BJ (cell line): ENCODE measurements at regions not wholly inside any gene's neighbourhood (a gene's known extent, or its start where the extent isn't known, plus 50 kb on each side); places are given as distances from the start of the nearest gene placed in this dataset.

Source experiments
- CTCF ChIA-PET: fragments of 350-600 bp; formaldehyde crosslinking; extraction: SDS; loops from one replicate; lab custom pipeline; 2021; ENCODE audit warnings: antibody characterized with exemption, inconsistent platforms; lab: Yijun Ruan, JAX
- POLR2A ChIA-PET: fragments of 300-600 bp; sonication (Branson Sonifier 250); formaldehyde crosslinking; extraction: SDS; loops from one replicate; lab custom pipeline; 2021; ENCODE audit warnings: antibody characterized with exemption; lab: Charles Lee
- DNase-seq: peaks from one replicate; pipeline ENCODE4 v3.0.0-alpha.2; 2011; ENCODE audit warnings: low read depth
- H3K27me3 ChIP-seq: 2 replicates; pipeline ENCODE4 v1.6.0; 2011; ENCODE audit warnings: low read length; ENCODE audit not compliant: control insufficient read depth, insufficient read depth
- H3K36me3 ChIP-seq: 2 replicates; pipeline ENCODE4 v1.5.1; 2011; ENCODE audit warnings: low read length; ENCODE audit not compliant: control insufficient read depth, insufficient read depth
- H3K4me3 ChIP-seq: 2 replicates; pipeline ENCODE4 v1.5.1; 2011; ENCODE audit warnings: low read depth, mild to moderate bottlenecking, control low read depth, low read length
- TF ChIP-seq, protein P1 (sequence below): IDR thresholded peaks from 2 replicates; pipeline ENCODE4 v1.5.1; 2011; ENCODE audit warnings: low read depth, mild to moderate bottlenecking, control low read depth, inconsistent platforms, low read length, moderate library complexity; ENCODE audit not compliant: insufficient read depth

DNA sequence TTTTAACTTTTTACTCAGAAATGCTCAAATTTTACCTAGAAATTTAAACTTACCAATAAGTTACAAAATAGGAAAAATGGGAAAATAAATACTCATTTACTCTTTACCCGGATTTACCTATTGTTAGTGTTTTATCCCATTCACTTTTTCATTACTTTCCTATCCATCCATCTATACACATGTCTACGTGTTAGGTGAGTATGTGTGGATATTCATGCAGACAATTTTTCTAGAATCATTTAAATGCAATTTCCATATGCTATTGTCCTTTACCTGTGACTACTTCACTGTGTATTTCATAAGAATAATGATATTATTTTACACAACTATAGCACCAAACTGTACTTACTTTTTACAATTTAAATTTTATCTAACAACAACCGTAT is 896.6 kb upstream of the INTU start:
- CTCF ChIA-PET = interaction anchor here (1.1 kb wide), 1 partner anchor 25 kb away, joined by 3 read pairs; no protein-coding TSS in a partner anchor
- Histone ChIP-seq H3K27me3 (no peaks in the 10 kb centered on the region), H3K4me3 (no peak overlapping the region), H3K36me3 (no peaks in the 10 kb centered on the region)
- TF ChIP-seq, protein P1, sequence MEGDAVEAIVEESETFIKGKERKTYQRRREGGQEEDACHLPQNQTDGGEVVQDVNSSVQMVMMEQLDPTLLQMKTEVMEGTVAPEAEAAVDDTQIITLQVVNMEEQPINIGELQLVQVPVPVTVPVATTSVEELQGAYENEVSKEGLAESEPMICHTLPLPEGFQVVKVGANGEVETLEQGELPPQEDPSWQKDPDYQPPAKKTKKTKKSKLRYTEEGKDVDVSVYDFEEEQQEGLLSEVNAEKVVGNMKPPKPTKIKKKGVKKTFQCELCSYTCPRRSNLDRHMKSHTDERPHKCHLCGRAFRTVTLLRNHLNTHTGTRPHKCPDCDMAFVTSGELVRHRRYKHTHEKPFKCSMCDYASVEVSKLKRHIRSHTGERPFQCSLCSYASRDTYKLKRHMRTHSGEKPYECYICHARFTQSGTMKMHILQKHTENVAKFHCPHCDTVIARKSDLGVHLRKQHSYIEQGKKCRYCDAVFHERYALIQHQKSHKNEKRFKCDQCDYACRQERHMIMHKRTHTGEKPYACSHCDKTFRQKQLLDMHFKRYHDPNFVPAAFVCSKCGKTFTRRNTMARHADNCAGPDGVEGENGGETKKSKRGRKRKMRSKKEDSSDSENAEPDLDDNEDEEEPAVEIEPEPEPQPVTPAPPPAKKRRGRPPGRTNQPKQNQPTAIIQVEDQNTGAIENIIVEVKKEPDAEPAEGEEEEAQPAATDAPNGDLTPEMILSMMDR = no peak
- DNase-seq = no peak
- POLR2A ChIA-PET = no interaction called here

DNA sequence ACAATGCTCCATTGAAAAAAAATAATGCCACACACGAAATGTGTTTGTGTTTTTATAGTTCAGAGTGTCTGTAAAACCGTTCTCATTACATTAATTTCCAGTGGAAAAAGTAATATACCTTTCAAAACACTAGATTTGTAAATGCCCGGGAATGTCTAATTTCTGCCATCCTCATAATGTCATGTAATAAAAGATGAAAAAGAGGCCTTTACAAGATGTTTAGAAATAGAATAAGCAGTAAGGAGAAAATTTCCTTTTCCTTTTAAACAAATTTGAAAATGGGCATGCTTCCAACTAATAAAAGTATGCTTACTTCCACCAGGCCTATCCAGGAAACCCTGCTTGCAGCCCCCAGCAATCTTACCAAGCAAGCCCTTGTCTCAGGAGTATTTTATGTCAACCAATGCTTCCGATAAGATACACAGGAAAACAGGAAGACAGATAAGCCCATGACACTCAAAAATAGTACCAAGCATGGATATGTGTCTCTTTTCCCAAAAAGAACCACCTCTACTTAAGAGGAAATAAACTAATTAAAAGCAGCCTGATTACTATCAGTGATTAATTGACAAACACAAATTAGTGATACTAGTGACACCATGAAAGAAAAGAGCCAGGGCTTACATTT is 894.7 kb upstream of the INTU start:
- ChIA-PET CTCF (no interaction called here), POLR2A (no interaction called here)
- H3K27me3 ChIP-seq = no peaks in the 10 kb centered on the region
- TF ChIP-seq, protein P1 = no peak
- no peak for DNase-seq
- H3K36me3 ChIP-seq = no peaks in the 10 kb centered on the region
- no peak overlapping the region for H3K4me3 ChIP-seq

DNA sequence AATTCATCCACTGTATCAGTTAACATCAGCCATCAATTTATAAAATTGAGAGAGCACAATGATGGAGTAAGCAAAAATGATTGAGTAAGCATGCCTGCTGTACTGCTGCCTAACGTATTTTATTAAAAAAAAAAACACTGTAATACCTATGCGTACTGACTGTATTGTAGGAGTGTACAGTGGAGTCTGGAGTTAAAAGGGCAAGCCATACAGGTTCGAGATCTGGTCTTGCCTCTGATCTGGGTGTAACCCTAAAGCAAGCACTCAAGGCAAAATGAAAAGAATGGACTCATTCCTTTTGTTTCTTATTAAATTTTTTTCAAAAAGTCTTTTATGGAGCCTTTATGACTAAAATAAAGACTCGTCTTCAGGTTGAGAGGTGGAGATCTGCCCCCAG is 894.2 kb upstream of the INTU start:
- TF ChIP-seq, protein P1 = no peak
- ChIA-PET POLR2A (no interaction called here), CTCF (no interaction called here)
- H3K4me3 ChIP-seq = no peak overlapping the region
- H3K27me3 ChIP-seq = no peaks in the 10 kb centered on the region
- no peak for DNase-seq
- H3K36me3 ChIP-seq = no peaks in the 10 kb centered on the region

DNA sequence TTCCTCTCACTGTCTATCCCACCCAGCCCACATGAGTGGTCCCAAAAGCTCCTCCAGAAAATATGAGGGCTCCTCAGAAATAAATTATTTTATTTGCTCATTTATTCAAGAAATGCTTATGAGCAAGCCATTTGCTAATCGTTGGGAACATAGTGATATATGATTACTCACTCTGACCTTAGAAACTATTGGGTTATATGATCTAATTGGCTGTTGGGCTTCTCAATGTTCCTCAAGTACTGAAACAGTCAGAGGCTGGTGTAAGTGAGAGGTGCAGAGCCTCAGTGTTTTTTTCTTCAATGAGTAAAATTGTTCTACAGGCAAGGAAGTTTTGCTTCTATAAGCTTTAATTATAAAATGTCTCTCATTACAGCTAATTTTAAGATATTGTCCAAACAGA is 893.8 kb upstream of the INTU start:
- no peak overlapping the region for H3K4me3 ChIP-seq
- ChIA-PET POLR2A (no interaction called here), CTCF (no interaction called here)
- TF ChIP-seq, protein P1 = no peak
- no peaks in the 10 kb centered on the region for H3K36me3 ChIP-seq
- no peak for DNase-seq
- H3K27me3 ChIP-seq = no peaks in the 10 kb centered on the region

DNA sequence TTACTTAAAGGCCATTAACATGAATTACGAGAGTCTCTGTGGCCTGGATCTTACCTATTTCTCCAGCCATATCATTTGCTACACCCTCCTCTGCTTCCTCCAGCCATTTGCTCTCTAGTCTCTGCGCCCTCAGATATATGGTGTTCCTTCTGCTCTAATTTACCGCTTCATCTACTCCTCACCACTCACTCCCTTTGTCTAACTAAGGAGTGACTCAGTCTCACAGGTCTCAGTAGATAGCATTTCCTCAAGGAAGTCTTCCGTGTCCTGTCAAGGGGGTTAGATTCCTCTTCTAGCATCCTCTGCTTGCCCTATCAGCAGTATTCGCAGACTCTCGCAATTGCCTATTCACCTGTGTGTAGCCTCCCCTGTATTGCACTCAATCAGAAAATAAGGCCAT is 892.1 kb upstream of the INTU start:
- TF ChIP-seq, protein P1 = no peak
- Histone ChIP-seq H3K36me3 (no peaks in the 10 kb centered on the region), H3K27me3 (no peaks in the 10 kb centered on the region), H3K4me3 (no peak overlapping the region)
- ChIA-PET CTCF (no interaction called here), POLR2A (no interaction called here)
- DNase-seq = no peak
